ENCODE measurements at regions not wholly inside any gene's neighbourhood (a gene's known extent, or its start where the extent isn't known, plus 50 kb on each side); places are given as distances from the start of the nearest gene placed in this dataset.

- H3K36me3 ChIP-seq (ENCODE audit: insufficient read depth, low read length) = no peaks in the 10 kb centered on the region
- H3K9me2 ChIP-seq (ENCODE audit: insufficient read depth, low read length) = no peaks in the 10 kb centered on the region
- CTCF ChIA-PET (ENCODE audit: unreplicated experiment) = no interaction called here
Measured at GRCh38 chr5:125584140-125584520, 837.7 kb upstream of the ZNF608 start.

GRCh38 chr5:125587631-125588030, 835.6 kb upstream of the GRAMD2B start:
- Histone ChIP-seq H3K9me3 (ENCODE audit: low read length) (no peaks in the 10 kb centered on the region), H3K36me3 (ENCODE audit: insufficient read depth, low read length) (no peaks in the 10 kb centered on the region), H4K20me1 (ENCODE audit: insufficient read depth, low read length) (no peaks in the 10 kb centered on the region), H3K4me1 (ENCODE audit: insufficient read depth, low read length, poor library complexity, severe bottlenecking) (no peaks in the 10 kb centered on the region), H3K4me2 (ENCODE audit: low read length) (no peak overlapping the region), H3K4me3 (ENCODE audit: low read depth, low read length, poor library complexity, severe bottlenecking) (no peak overlapping the region), H2AFZ (ENCODE audit: low read length) (no peak overlapping the region), H3K79me2 (ENCODE audit: insufficient read depth, low read depth, low read length) (no peaks in the 10 kb centered on the region), H3K27ac (ENCODE audit: low read depth, low read length, poor library complexity, severe bottlenecking) (no peak overlapping the region), H3K9me2 (ENCODE audit: insufficient read depth, low read length) (no peaks in the 10 kb centered on the region)
- ChIA-PET CTCF (ENCODE audit: unreplicated experiment) (no interaction called here), POLR2A (no interaction called here)
- TF ChIP-seq CTCF (conservative IDR thresholded peaks at IDR 0.05; ENCODE audit: low read length) (no peak), EZH2phosphoT487 (IDR thresholded peaks at IDR 0.05; ENCODE audit: borderline replicate concordance, low read depth, low read length) (no peak)
- intact Hi-C loops (cut with micrococcal nuclease; ENCODE audit: unreplicated experiment) = no loop called here
- no TSS peak for BruUV-seq (replicated peaks)
- no peak for DNase-seq (ENCODE audit: low spot score)

More at GRCh38 chr5:125584140-125584520, 837.7 kb upstream of the ZNF608 start:
- TF ChIP-seq CTCF (conservative IDR thresholded peaks at IDR 0.05; ENCODE audit: low read length) (no peak), EZH2phosphoT487 (IDR thresholded peaks at IDR 0.05; ENCODE audit: borderline replicate concordance, low read depth, low read length) (no peak)
- Histone ChIP-seq H3K79me2 (ENCODE audit: insufficient read depth, low read depth, low read length) (no peaks in the 10 kb centered on the region), H4K20me1 (ENCODE audit: insufficient read depth, low read length) (no peaks in the 10 kb centered on the region), H3K27ac (ENCODE audit: low read depth, low read length, poor library complexity, severe bottlenecking) (no peak overlapping the region), H3K9me3 (ENCODE audit: low read length) (no peaks in the 10 kb centered on the region), H3K4me1 (ENCODE audit: insufficient read depth, low read length, poor library complexity, severe bottlenecking) (no peaks in the 10 kb centered on the region), H3K4me3 (ENCODE audit: low read depth, low read length, poor library complexity, severe bottlenecking) (no peak overlapping the region), H2AFZ (ENCODE audit: low read length) (no peak overlapping the region), H3K4me2 (ENCODE audit: low read length) (no peak overlapping the region)
- POLR2A ChIA-PET = interaction anchor here (0.7 kb wide), 1 partner anchor 291 kb away, joined by 3 read pairs; no protein-coding TSS in a partner anchor
- intact Hi-C loops (cut with micrococcal nuclease; ENCODE audit: unreplicated experiment) = no loop called here
- BruUV-seq (replicated peaks) = no TSS peak
- DNase-seq (ENCODE audit: low spot score) = no peak

- Histone ChIP-seq H3K79me2 (ENCODE audit: insufficient read depth, low read depth, low read length) (no peaks in the 10 kb centered on the region), H4K20me1 (ENCODE audit: insufficient read depth, low read length) (no peaks in the 10 kb centered on the region), H3K36me3 (ENCODE audit: insufficient read depth, low read length) (no peaks in the 10 kb centered on the region), H3K27ac (ENCODE audit: low read depth, low read length, poor library complexity, severe bottlenecking) (no peak overlapping the region), H3K4me2 (ENCODE audit: low read length) (no peak overlapping the region), H3K9me3 (ENCODE audit: low read length) (no peaks in the 10 kb centered on the region), H3K4me1 (ENCODE audit: insufficient read depth, low read length, poor library complexity, severe bottlenecking) (no peaks in the 10 kb centered on the region), H3K9me2 (ENCODE audit: insufficient read depth, low read length) (no peaks in the 10 kb centered on the region), H2AFZ (ENCODE audit: low read length) (no peak overlapping the region), H3K4me3 (ENCODE audit: low read depth, low read length, poor library complexity, severe bottlenecking) (no peak overlapping the region)
- no peak for DNase-seq (ENCODE audit: low spot score)
- CTCF ChIA-PET (ENCODE audit: unreplicated experiment) = no interaction called here
- no TSS peak for BruUV-seq (replicated peaks)
- POLR2A ChIA-PET = no interaction called here
- TF ChIP-seq EZH2phosphoT487 (IDR thresholded peaks at IDR 0.05; ENCODE audit: borderline replicate concordance, low read depth, low read length) (no peak), CTCF (conservative IDR thresholded peaks at IDR 0.05; ENCODE audit: low read length) (no peak)
- intact Hi-C loops (cut with micrococcal nuclease; ENCODE audit: unreplicated experiment) = no loop called here
Measured at GRCh38 chr5:125592856-125593255, 830.4 kb upstream of the GRAMD2B start.
